B cell (primary cell): ENCODE measurements at regions not wholly inside any gene's neighbourhood (a gene's known extent, or its start where the extent isn't known, plus 50 kb on each side); places are given as distances from the start of the nearest gene placed in this dataset.

ENCODE experiments used
- ATAC-seq: fragments of 200-7000 bp; cut with Tn5 transposase; one replicate; pipeline ENCODE4 v1.10.0; 2021; ENCODE audit warnings: low read depth, mild to moderate bottlenecking, moderate number of reproducible peaks, moderate library complexity
- CTCF ChIA-PET: fragments of 350-600 bp; sonication (Branson Sonifier 250); formaldehyde crosslinking; loops from one replicate; lab custom pipeline; 2021; ENCODE audit warnings: antibody characterized with exemption, inconsistent platforms; lab: Charles Lee
- POLR2A ChIA-PET: fragments of 350-600 bp; sonication (Branson Sonifier 250); formaldehyde crosslinking; loops from one replicate; lab custom pipeline; 2021; ENCODE audit warnings: antibody characterized with exemption; lab: Charles Lee
- DNase-seq: peaks from one replicate; pipeline ENCODE4 v3.0.0; 2013
- H2AFZ ChIP-seq: 2 replicates; pipeline ENCODE4 v1.6.1; 2012; ENCODE audit warnings: mild to moderate bottlenecking, low read depth, low read length; ENCODE audit not compliant: insufficient read depth, poor library complexity, severe bottlenecking
- H3K27ac ChIP-seq, 2 donors: 1 replicate in 1 of 2; 2 replicates in 1 of 2; pipeline ENCODE4 v1.5.1; 2012 to 2013; ENCODE audit warnings: low read length in 2 of 2, mild to moderate bottlenecking in 2 of 2, moderate library complexity in 1 of 2
- H3K27me3 ChIP-seq, 4 experiments: fragments of 200-600 bp in 1 of 4; sonication (generic) in 1 of 4; replicated peaks in 1 of 4; 1 replicate in 2 of 4; 2 replicates in 2 of 4; pipeline versions ENCODE4 v1.6.1 to v1.7.0; 2013 to 2016; ENCODE audit warnings: low read length in 3 of 4, mild to moderate bottlenecking in 2 of 4, mixed read lengths in 1 of 4, moderate library complexity in 1 of 4; ENCODE audit not compliant: insufficient read depth in 4 of 4, control insufficient read depth in 3 of 4; ENCODE audit errors: control extremely low read depth in 1 of 4
- H3K36me3 ChIP-seq, 2 experiments: replicated peaks in 1 of 2; 1 replicate in 1 of 2; 2 replicates in 1 of 2; pipeline versions ENCODE4 v1.6.1 to v1.7.1; 2013; ENCODE audit warnings: low read length in 1 of 2; ENCODE audit not compliant: insufficient read depth in 2 of 2, control insufficient read depth in 1 of 2; ENCODE audit errors: control extremely low read depth in 1 of 2, extremely low read depth in 1 of 2
- H3K4me1 ChIP-seq, 2 donors: fragments of 200-600 bp in 1 of 2; sonication (generic) in 1 of 2; 1 replicate in 1 of 2; 2 replicates in 1 of 2; pipeline versions ENCODE4 v1.5.1 to v1.6.1; 2013 to 2017; ENCODE audit warnings: low read length in 2 of 2; ENCODE audit not compliant: control insufficient read depth in 2 of 2, insufficient read depth in 2 of 2
- H3K4me2 ChIP-seq: replicated peaks from 2 replicates; pipeline ENCODE3; 2012; ENCODE audit warnings: mild to moderate bottlenecking, low read depth, low read length; ENCODE audit not compliant: poor library complexity, severe bottlenecking
- H3K4me3 ChIP-seq, 5 experiments: fragments of 200-600 bp in 1 of 5; sonication (generic) in 1 of 5; 1 replicate in 3 of 5; 2 replicates in 2 of 5; pipeline versions ENCODE4 v1.5.1 to v1.7.0; 2011 to 2016; ENCODE audit warnings: low read length in 4 of 5, mild to moderate bottlenecking in 4 of 5, low read depth in 2 of 5, control low read depth in 1 of 5, moderate library complexity in 1 of 5; ENCODE audit not compliant: insufficient read depth in 1 of 5; ENCODE audit errors: control extremely low read depth in 1 of 5, extremely low read depth in 1 of 5
- H3K79me2 ChIP-seq: fragments of 200-600 bp; sonication (generic); one replicate; pipeline ENCODE4 v1.6.0; 2016; ENCODE audit warnings: low read length; ENCODE audit not compliant: control insufficient read depth, insufficient read depth
- H3K9ac ChIP-seq: fragments of 200-600 bp; sonication (generic); 2 replicates; pipeline ENCODE4 v1.6.1; 2017; ENCODE audit warnings: mild to moderate bottlenecking, low read length, moderate library complexity
- H3K9me3 ChIP-seq, 3 donors: one replicate each; pipeline versions ENCODE4 v1.6.1 to v1.7.1; 2013; ENCODE audit warnings: low read length in 2 of 3; ENCODE audit not compliant: control insufficient read depth in 2 of 3, insufficient read depth in 1 of 3; ENCODE audit errors: control extremely low read depth in 1 of 3
- H4K20me1 ChIP-seq: 2 replicates; pipeline ENCODE4 v1.6.0; 2012; ENCODE audit warnings: mild to moderate bottlenecking, low read length; ENCODE audit not compliant: insufficient read depth, control insufficient read depth, poor library complexity, severe bottlenecking
- H3K27ac Mint-ChIP-seq: one replicate; pipeline ENCODE4 v1.8.0; 2021; ENCODE audit warnings: mixed read lengths
- H3K27me3 Mint-ChIP-seq: one replicate; pipeline ENCODE4 v1.8.0; 2021; ENCODE audit warnings: mixed read lengths
- H3K4me1 Mint-ChIP-seq: one replicate; pipeline ENCODE4 v1.8.0; 2021; ENCODE audit warnings: mixed read lengths
- H3K4me3 Mint-ChIP-seq: one replicate; pipeline ENCODE4 v1.8.0; 2021; ENCODE audit warnings: mixed read lengths
- H3K9me3 Mint-ChIP-seq: one replicate; pipeline ENCODE4 v1.8.0; 2022; ENCODE audit warnings: mixed read lengths; ENCODE audit not compliant: insufficient read depth
- EZH2 ChIP-seq: IDR thresholded peaks from 2 replicates; pipeline ENCODE4 v1.6.1; 2012; ENCODE audit warnings: borderline replicate concordance, low read depth, mild to moderate bottlenecking, moderate library complexity, low read length; ENCODE audit not compliant: insufficient read depth, poor library complexity, severe bottlenecking
- WGBS: methylation state at CpG from one replicate; pipeline ENCODE4 v1.1.5; 2013; ENCODE audit warnings: missing lambda C conversion rate; ENCODE audit not compliant: insufficient coverage; 5-methylcytosine and 5-hydroxymethylcytosine counted together
- intact Hi-C: fragments of 100-400 bp; cut with micrococcal nuclease; formaldehyde crosslinking; loops from one replicate; pipeline ENCODE4 v1.10.0; 2022
- TF ChIP-seq, protein P1 (sequence below): fragments of 200-600 bp; IDR thresholded peaks from one replicate; pipeline ENCODE4 v1.8.0; 2022; ENCODE audit warnings: antibody characterized with exemption, mild to moderate bottlenecking

DNA sequence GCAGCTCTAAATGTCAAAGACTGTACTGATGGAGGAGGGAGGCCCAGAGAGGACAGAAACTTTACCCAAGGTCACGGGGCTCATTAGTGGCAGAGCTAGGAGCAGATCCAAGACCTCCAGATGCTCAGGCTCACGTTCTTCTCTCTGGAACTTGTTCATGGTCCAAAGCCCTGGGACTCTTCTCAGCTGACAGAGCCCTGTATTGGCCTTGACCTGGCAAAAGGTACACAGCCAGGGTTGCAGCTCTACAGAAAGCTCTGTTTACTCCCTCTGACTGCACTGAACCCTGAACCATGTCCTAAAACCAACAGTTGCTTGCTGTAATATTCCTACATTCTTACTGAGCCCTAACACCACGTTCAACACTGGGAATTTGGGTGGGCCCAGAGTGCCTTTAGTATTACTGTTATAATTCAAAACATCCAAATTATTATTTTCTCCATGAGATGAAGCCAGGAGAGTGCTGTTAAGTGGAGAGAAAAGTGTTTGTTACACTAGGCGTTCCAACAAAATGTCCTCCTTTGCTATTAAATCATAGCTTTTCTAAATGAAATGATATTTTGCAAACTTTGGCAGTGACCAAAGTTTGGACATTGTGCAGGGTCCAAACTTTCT, 602.4 kb upstream of the CLINT1 start:
- Histone ChIP-seq H3K9ac (no peak overlapping the region), H3K4me3 (no peak overlapping the region), H3K36me3 (no peaks in the 10 kb centered on the region), H4K20me1 (no peaks in the 10 kb centered on the region), H3K27ac (no peak overlapping the region), H3K4me2 (no peak overlapping the region), H2AFZ (no peak overlapping the region), H3K9me3 (no peaks in the 10 kb centered on the region), H3K79me2 (no peaks in the 10 kb centered on the region), H3K4me1 (peaks cover 8 to 13% of the 10 kb centered on the region in 2 donors), H3K27me3 (no peaks in the 10 kb centered on the region)
- ChIA-PET CTCF (no interaction called here), POLR2A (interaction anchor here (0.5 kb wide), 1 partner anchor 38 kb away, joined by 5 read pairs; no protein-coding TSS in a partner anchor)
- intact Hi-C loops, result no loop called here
- no peak for ATAC-seq
- TF ChIP-seq, protein P1, sequence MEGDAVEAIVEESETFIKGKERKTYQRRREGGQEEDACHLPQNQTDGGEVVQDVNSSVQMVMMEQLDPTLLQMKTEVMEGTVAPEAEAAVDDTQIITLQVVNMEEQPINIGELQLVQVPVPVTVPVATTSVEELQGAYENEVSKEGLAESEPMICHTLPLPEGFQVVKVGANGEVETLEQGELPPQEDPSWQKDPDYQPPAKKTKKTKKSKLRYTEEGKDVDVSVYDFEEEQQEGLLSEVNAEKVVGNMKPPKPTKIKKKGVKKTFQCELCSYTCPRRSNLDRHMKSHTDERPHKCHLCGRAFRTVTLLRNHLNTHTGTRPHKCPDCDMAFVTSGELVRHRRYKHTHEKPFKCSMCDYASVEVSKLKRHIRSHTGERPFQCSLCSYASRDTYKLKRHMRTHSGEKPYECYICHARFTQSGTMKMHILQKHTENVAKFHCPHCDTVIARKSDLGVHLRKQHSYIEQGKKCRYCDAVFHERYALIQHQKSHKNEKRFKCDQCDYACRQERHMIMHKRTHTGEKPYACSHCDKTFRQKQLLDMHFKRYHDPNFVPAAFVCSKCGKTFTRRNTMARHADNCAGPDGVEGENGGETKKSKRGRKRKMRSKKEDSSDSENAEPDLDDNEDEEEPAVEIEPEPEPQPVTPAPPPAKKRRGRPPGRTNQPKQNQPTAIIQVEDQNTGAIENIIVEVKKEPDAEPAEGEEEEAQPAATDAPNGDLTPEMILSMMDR, result no peak
- TF ChIP-seq EZH2, result no peak
- Mint-ChIP-seq H3K27ac (no peak overlapping the region), H3K27me3 (no peaks in the 10 kb centered on the region), H3K4me1 (peaks cover 15% of the 10 kb centered on the region), H3K4me3 (no peak overlapping the region), H3K9me3 (no peaks in the 10 kb centered on the region)
- DNase-seq, result no peak
- WGBS, result 88% methylated on average over 2 of the region's 4 CpGs

DNA sequence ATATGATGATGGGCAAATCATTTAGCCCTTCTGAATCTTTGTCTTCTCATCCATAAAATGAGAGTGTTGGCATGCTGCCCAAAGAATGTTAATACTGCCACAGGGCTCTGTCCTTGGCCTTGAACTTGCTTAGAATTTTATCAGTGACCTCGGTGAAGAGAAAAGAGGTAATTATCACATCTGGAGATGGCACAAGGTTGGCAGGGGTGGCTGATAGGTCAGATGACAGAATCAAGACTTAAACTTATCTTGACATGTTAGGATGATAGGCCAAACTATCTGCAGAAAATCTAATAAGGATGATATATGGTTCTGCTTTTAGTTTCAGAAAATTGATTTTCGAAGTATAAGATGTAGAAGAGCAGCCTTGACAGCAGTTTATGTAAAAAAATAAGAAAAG, 599.1 kb upstream of the CLINT1 start:
- Histone ChIP-seq H3K27me3 (no peaks in the 10 kb centered on the region), H4K20me1 (no peaks in the 10 kb centered on the region), H3K4me1 (no peaks in the 10 kb centered on the region), H3K79me2 (no peaks in the 10 kb centered on the region), H3K27ac (no peak overlapping the region), H3K4me3 (no peak overlapping the region), H3K4me2 (no peak overlapping the region), H2AFZ (no peak overlapping the region), H3K9ac (no peak overlapping the region), H3K9me3 (no peaks in the 10 kb centered on the region), H3K36me3 (no peaks in the 10 kb centered on the region)
- no peak for TF ChIP-seq EZH2
- TF ChIP-seq, protein P1, result no peak
- 100% methylated on average over 2 of the region's 2 CpGs for WGBS
- CTCF ChIA-PET, result no interaction called here
- Mint-ChIP-seq H3K4me3 (no peak overlapping the region), H3K27ac (no peak overlapping the region), H3K27me3 (no peaks in the 10 kb centered on the region), H3K4me1 (no peaks in the 10 kb centered on the region), H3K9me3 (no peaks in the 10 kb centered on the region)
- POLR2A ChIA-PET, result no interaction called here
- ATAC-seq (no peak), DNase-seq (no peak)
- intact Hi-C loops, result no loop called here
